ENCODE measurements at regions not wholly inside any gene's neighbourhood (a gene's known extent, or its start where the extent isn't known, plus 50 kb on each side); places are given as distances from the start of the nearest gene placed in this dataset.
A peak's percentile ranks its signal among the peaks of the same experiment; 100 is the strongest.

GRCh38 chr6:14710421-14710820, 535.4 kb upstream of the JARID2 start:
- no peaks in the 10 kb centered on the region for H3K9me3 ChIP-seq (ENCODE audit: low read length)
- no peaks in the 10 kb centered on the region for H3K4me1 ChIP-seq (ENCODE audit: insufficient read depth, low read length)
- ChIA-PET POLR2A (no interaction called here), CTCF (ENCODE audit: low intra/inter-chr PET ratio, low total read pairs) (interaction anchor here (1.2 kb wide), 1 partner anchor 499 kb away, joined by 7 read pairs; no protein-coding TSS in a partner anchor)
- in situ Hi-C loops (cut with HindIII; ENCODE audit: extremely low pct_ligation_motif_present, low pct_unique_long_range_greater_than_20kb): no loop called here
- ATAC-seq (no peak), DNase-seq (ENCODE audit: low spot score) (no peak), FAIRE-seq (no peak)
- no peaks in the 10 kb centered on the region for H3K27me3 ChIP-seq (ENCODE audit: control insufficient read depth in 1 of 2, insufficient read depth in 2 of 2, low read length in 2 of 2)
- H3K4me2 ChIP-seq (ENCODE audit: low read depth, low read length): no peak overlapping the region
- WGBS (ENCODE audit: low lambda C conversion rate): 58% methylated on average over 5 of the region's 5 CpGs
- no peak overlapping the region for H3K9ac ChIP-seq (ENCODE audit: insufficient read depth, low read depth, low read length)
- H4K20me1 ChIP-seq (ENCODE audit: insufficient read depth, low read length): no peaks in the 10 kb centered on the region
- H2AFZ ChIP-seq (ENCODE audit: low read length): no peak overlapping the region
- TF ChIP-seq ZNF619 (CRISPR knock-in tag; IDR thresholded peaks at IDR 0.05): no peak
- no peaks in the 10 kb centered on the region for H3K79me2 ChIP-seq (ENCODE audit: insufficient read depth, low read length)
- intact Hi-C loops (cut with micrococcal nuclease; ENCODE audit: unreplicated experiment): no loop called here
- no peak overlapping the region for H3K4me3 ChIP-seq (replicated peaks in 1 of 3; ENCODE audit: insufficient read depth in 1 of 3, low read depth in 2 of 3, low read length in 3 of 3)
- no peaks in the 10 kb centered on the region for H3K36me3 ChIP-seq (replicated peaks in 1 of 2; ENCODE audit: control insufficient read depth in 1 of 2, insufficient read depth in 2 of 2, low read length in 2 of 2)
- no peak overlapping the region for H3K27ac ChIP-seq (ENCODE audit: extremely low read length, insufficient read depth, low read length)
- no TSS peak for BruUV-seq (replicated peaks)

DNA sequence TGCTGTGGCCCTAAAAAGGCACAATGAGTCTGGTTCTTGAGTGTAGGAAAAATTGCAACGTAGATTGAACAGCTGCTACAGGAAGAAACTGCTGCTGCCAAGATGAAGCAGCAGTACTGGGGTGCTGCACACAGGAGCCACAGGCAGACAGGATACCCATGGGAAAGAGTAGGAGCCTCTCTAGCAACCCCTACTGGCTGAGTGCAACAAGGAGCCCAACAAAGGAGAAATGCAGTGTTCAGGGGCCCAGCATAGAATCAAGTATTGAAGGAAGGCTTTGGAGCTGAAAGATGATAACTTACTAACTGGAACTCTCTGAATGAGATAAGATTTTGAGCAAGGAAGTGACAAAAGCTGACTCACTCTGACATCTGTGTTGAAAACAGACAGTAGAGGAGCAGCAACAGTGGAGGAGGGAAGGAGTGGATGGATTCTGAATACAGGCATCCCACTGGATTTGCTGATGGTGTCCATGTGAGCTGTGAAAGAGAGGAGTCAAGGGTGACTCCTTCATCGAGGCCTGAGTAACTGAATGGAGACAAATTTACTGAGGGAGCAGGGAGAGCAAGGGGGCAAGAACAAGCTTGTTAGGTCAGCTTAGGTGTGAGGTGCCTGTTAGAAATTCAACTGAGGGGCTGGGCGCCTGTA, 534.7 kb upstream of the JARID2 start:
- DNase-seq (ENCODE audit: low spot score) (peak; percentile 28), ATAC-seq (peak; percentile 83), FAIRE-seq (no peak)
- no peaks in the 10 kb centered on the region for H3K79me2 ChIP-seq (ENCODE audit: insufficient read depth, low read length)
- H3K4me1 ChIP-seq (ENCODE audit: insufficient read depth, low read length): no peaks in the 10 kb centered on the region
- H3K9me3 ChIP-seq (ENCODE audit: low read length): no peaks in the 10 kb centered on the region
- H3K27me3 ChIP-seq (ENCODE audit: control insufficient read depth in 1 of 2, insufficient read depth in 2 of 2, low read length in 2 of 2): no peaks in the 10 kb centered on the region
- POLR2A ChIA-PET: no interaction called here
- no peak overlapping the region for H3K27ac ChIP-seq (ENCODE audit: extremely low read length, insufficient read depth, low read length)
- H4K20me1 ChIP-seq (ENCODE audit: insufficient read depth, low read length): no peaks in the 10 kb centered on the region
- in situ Hi-C loops (cut with HindIII; ENCODE audit: extremely low pct_ligation_motif_present, low pct_unique_long_range_greater_than_20kb): no loop called here
- no peak overlapping the region for H3K4me2 ChIP-seq (ENCODE audit: low read depth, low read length)
- BruUV-seq (replicated peaks): no TSS peak
- intact Hi-C loops (cut with micrococcal nuclease; ENCODE audit: unreplicated experiment): no loop called here
- CTCF ChIA-PET (ENCODE audit: low intra/inter-chr PET ratio, low total read pairs): interaction anchor here (1.2 kb wide), 1 partner anchor 500 kb away, joined by 7 read pairs; no protein-coding TSS in a partner anchor
- no peak overlapping the region for H3K4me3 ChIP-seq (replicated peaks in 1 of 3; ENCODE audit: insufficient read depth in 1 of 3, low read depth in 2 of 3, low read length in 3 of 3)
- 19% methylated on average over 3 of the region's 3 CpGs for WGBS (ENCODE audit: low lambda C conversion rate)
- no peaks in the 10 kb centered on the region for H3K36me3 ChIP-seq (replicated peaks in 1 of 2; ENCODE audit: control insufficient read depth in 1 of 2, insufficient read depth in 2 of 2, low read length in 2 of 2)
- TF ChIP-seq ZNF343 (CRISPR knock-in tag; IDR thresholded peaks at IDR 0.05) (peak; percentile 82; the same call in 1 of the 2 replicates), ZNF552 (CRISPR knock-in tag; IDR thresholded peaks at IDR 0.05; ENCODE audit: borderline replicate concordance) (no peak), STAG1 (CRISPR knock-in tag; IDR thresholded peaks at IDR 0.05) (peak; percentile 53; the same call in 1 of the 2 replicates)
- TF ChIP-seq, protein P1, sequence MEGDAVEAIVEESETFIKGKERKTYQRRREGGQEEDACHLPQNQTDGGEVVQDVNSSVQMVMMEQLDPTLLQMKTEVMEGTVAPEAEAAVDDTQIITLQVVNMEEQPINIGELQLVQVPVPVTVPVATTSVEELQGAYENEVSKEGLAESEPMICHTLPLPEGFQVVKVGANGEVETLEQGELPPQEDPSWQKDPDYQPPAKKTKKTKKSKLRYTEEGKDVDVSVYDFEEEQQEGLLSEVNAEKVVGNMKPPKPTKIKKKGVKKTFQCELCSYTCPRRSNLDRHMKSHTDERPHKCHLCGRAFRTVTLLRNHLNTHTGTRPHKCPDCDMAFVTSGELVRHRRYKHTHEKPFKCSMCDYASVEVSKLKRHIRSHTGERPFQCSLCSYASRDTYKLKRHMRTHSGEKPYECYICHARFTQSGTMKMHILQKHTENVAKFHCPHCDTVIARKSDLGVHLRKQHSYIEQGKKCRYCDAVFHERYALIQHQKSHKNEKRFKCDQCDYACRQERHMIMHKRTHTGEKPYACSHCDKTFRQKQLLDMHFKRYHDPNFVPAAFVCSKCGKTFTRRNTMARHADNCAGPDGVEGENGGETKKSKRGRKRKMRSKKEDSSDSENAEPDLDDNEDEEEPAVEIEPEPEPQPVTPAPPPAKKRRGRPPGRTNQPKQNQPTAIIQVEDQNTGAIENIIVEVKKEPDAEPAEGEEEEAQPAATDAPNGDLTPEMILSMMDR (CRISPR knock-in tag; IDR thresholded peaks at IDR 0.05): peak; percentile 57
- no peak overlapping the region for H2AFZ ChIP-seq (ENCODE audit: low read length)
- H3K9ac ChIP-seq (ENCODE audit: insufficient read depth, low read depth, low read length): no peak overlapping the region

Measured in HepG2 (cell line).